HepG2 (cell line): ENCODE measurements at regions not wholly inside any gene's neighbourhood (a gene's known extent, or its start where the extent isn't known, plus 50 kb on each side); places are given as distances from the start of the nearest gene placed in this dataset.

ENCODE experiments used
- BHLHE40 ChIP-seq: IDR thresholded peaks from 2 replicates; pipeline ENCODE4 v1.6.1; 2011; ENCODE audit warnings: low read length, improper control_type of control experiment
- CAMTA2 ChIP-seq: sonication (generic); formaldehyde crosslinking; IDR thresholded peaks from 2 replicates; pipeline ENCODE4 v1.4.0; 2020; ENCODE audit warnings: mild to moderate bottlenecking, missing genetic modification reagents, borderline replicate concordance
- DMAP1 ChIP-seq: IDR thresholded peaks from 2 replicates; pipeline ENCODE4 v1.6.1; 2016
- ERF ChIP-seq: IDR thresholded peaks from 2 replicates; pipeline ENCODE4 v1.6.1; 2018; ENCODE audit warnings: missing biosample characterization, missing genetic modification reagents
- ESRRA ChIP-seq: sonication (generic); formaldehyde crosslinking; IDR thresholded peaks from 2 replicates; pipeline ENCODE4 v1.5.1; 2020; ENCODE audit warnings: mild to moderate bottlenecking, low read depth, missing genetic modification reagents
- FOXJ3 ChIP-seq: sonication (generic); formaldehyde crosslinking; IDR thresholded peaks from 2 replicates; pipeline ENCODE4 v1.4.0; 2020; ENCODE audit warnings: missing genetic modification reagents, mild to moderate bottlenecking, borderline replicate concordance
- FOXP1 ChIP-seq, 2 experiments: fragments of 450-650 bp in 1 of 2; IDR thresholded peaks; 2 replicates each; pipeline ENCODE4 v1.6.1; 2017 to 2018; ENCODE audit warnings: antibody characterized with exemption in 1 of 2
- HMG20A ChIP-seq: IDR thresholded peaks from 2 replicates; pipeline ENCODE4 v1.6.1; 2016; ENCODE audit warnings: borderline replicate concordance
- IRF2 ChIP-seq: IDR thresholded peaks from 2 replicates; pipeline ENCODE4 v1.6.1; 2018; ENCODE audit warnings: missing genetic modification reagents, missing compliant biosample characterization
- KMT2A ChIP-seq: sonication (generic); formaldehyde crosslinking; IDR thresholded peaks from 2 replicates; pipeline ENCODE4 v1.4.0; 2020; ENCODE audit warnings: missing genetic modification reagents
- MATR3 ChIP-seq: sonication (generic); formaldehyde crosslinking; IDR thresholded peaks from 2 replicates; pipeline ENCODE4 v1.4.0; 2020; ENCODE audit warnings: missing genetic modification reagents
- MAZ ChIP-seq, 2 experiments: sonication (generic) in 1 of 2; formaldehyde crosslinking in 1 of 2; IDR thresholded peaks; 2 replicates each; pipeline versions ENCODE4 v1.5.0 to v1.6.1; 2012 to 2020; ENCODE audit warnings: low read depth in 2 of 2, mild to moderate bottlenecking in 2 of 2, borderline replicate concordance in 1 of 2, improper control_type of control experiment in 1 of 2, low read length in 1 of 2, missing genetic modification reagents in 1 of 2, moderate library complexity in 1 of 2
- NCOA1 ChIP-seq: sonication (generic); formaldehyde crosslinking; IDR thresholded peaks from 2 replicates; pipeline ENCODE4 v1.9.0; 2021; ENCODE audit warnings: missing genetic modification reagents
- TEF ChIP-seq: sonication (generic); formaldehyde crosslinking; IDR thresholded peaks from 2 replicates; pipeline ENCODE4 v1.5.0; 2020; ENCODE audit warnings: missing genetic modification reagents
- TOPORS ChIP-seq: sonication (generic); formaldehyde crosslinking; IDR thresholded peaks from 2 replicates; pipeline ENCODE4 v1.8.0; 2023; ENCODE audit warnings: mild to moderate bottlenecking, missing genetic modification reagents
- ZFP36L2 ChIP-seq: sonication (generic); formaldehyde crosslinking; IDR thresholded peaks from 2 replicates; pipeline ENCODE4 v1.4.0; 2020; ENCODE audit warnings: missing genetic modification reagents
- ZNF331 ChIP-seq: sonication (generic); formaldehyde crosslinking; IDR thresholded peaks from 2 replicates; pipeline ENCODE4 v1.4.0; 2020; ENCODE audit warnings: missing genetic modification reagents
- ZNF609 ChIP-seq: sonication (generic); formaldehyde crosslinking; IDR thresholded peaks from 2 replicates; pipeline ENCODE4 v1.4.0; 2020; ENCODE audit warnings: mild to moderate bottlenecking, missing genetic modification reagents, borderline replicate concordance
- ZNF790 ChIP-seq: sonication (generic); formaldehyde crosslinking; IDR thresholded peaks from 2 replicates; pipeline ENCODE4 v1.8.0; 2022; ENCODE audit warnings: missing genetic modification reagents, mild to moderate bottlenecking, borderline replicate concordance
- TF ChIP-seq, protein P1 (sequence below): sonication (generic); formaldehyde crosslinking; IDR thresholded peaks from 2 replicates; pipeline ENCODE4 v1.5.0; 2020; ENCODE audit warnings: missing genetic modification reagents, mild to moderate bottlenecking, borderline replicate concordance
- TF ChIP-seq, protein P2 (sequence below): sonication (generic); formaldehyde crosslinking; IDR thresholded peaks from 2 replicates; pipeline ENCODE4 v1.5.0; 2020; ENCODE audit warnings: missing genetic modification reagents
- TF ChIP-seq, protein P3 (sequence below): IDR thresholded peaks from 2 replicates; pipeline ENCODE4 v1.6.1; 2012; ENCODE audit warnings: low read depth, low read length, improper control_type of control experiment

- no peak for TF ChIP-seq MATR3
- TF ChIP-seq FOXP1 (IDR thresholded peaks at IDR 0.05): no peak
- TF ChIP-seq FOXP1 (CRISPR knock-in tag; IDR thresholded peaks at IDR 0.05): peak; percentile 62
- no peak for TF ChIP-seq MAZ (IDR thresholded peaks at IDR 0.05; ENCODE audit: borderline replicate concordance, low read depth, low read length)
- TF ChIP-seq MAZ (CRISPR knock-in tag; IDR thresholded peaks at IDR 0.05; ENCODE audit: low read depth): no peak
- TF ChIP-seq ZNF609 (CRISPR knock-in tag): peak; percentile 66; the same call in 1 of the 2 replicates
- TF ChIP-seq ZFP36L2 (CRISPR knock-in tag): no peak
- TF ChIP-seq, protein P1, sequence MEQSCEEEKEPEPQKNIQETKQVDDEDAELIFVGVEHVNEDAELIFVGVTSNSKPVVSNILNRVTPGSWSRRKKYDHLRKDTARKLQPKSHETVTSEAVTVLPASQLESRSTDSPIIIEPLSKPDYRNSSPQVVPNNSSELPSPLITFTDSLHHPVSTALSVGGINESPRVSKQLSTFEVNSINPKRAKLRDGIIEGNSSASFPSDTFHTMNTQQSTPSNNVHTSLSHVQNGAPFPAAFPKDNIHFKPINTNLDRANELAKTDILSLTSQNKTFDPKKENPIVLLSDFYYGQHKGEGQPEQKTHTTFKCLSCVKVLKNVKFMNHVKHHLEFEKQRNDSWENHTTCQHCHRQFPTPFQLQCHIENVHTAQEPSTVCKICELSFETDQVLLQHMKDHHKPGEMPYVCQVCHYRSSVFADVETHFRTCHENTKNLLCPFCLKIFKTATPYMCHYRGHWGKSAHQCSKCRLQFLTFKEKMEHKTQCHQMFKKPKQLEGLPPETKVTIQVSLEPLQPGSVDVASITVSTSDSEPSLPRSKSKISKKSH (CRISPR knock-in tag): no peak
- no peak for TF ChIP-seq ZNF790 (CRISPR knock-in tag)
- TF ChIP-seq FOXJ3 (CRISPR knock-in tag): peak; percentile 69; the same call in 1 of the 2 replicates
- TF ChIP-seq ZNF331 (CRISPR knock-in tag): no peak
- TF ChIP-seq HMG20A (CRISPR knock-in tag): peak; percentile 83; the same call in 1 of the 2 replicates
- no peak for TF ChIP-seq ESRRA (CRISPR knock-in tag)
- TF ChIP-seq, protein P2, sequence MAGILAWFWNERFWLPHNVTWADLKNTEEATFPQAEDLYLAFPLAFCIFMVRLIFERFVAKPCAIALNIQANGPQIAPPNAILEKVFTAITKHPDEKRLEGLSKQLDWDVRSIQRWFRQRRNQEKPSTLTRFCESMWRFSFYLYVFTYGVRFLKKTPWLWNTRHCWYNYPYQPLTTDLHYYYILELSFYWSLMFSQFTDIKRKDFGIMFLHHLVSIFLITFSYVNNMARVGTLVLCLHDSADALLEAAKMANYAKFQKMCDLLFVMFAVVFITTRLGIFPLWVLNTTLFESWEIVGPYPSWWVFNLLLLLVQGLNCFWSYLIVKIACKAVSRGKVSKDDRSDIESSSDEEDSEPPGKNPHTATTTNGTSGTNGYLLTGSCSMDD (CRISPR knock-in tag): no peak
- TF ChIP-seq BHLHE40: no peak
- no peak for TF ChIP-seq DMAP1 (CRISPR knock-in tag)
- TF ChIP-seq, protein P3, sequence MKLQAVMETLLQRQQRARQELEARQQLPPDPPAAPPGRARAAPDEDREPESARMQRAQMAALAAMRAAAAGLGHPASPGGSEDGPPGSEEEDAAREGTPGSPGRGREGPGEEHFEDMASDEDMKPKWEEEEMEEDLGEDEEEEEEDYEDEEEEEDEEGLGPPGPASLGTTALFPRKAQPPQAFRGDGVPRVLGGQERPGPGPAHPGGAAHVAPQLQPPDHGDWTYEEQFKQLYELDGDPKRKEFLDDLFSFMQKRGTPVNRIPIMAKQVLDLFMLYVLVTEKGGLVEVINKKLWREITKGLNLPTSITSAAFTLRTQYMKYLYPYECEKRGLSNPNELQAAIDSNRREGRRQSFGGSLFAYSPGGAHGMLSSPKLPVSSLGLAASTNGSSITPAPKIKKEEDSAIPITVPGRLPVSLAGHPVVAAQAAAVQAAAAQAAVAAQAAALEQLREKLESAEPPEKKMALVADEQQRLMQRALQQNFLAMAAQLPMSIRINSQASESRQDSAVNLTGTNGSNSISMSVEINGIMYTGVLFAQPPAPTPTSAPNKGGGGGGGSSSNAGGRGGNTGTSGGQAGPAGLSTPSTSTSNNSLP: no peak
- 0 out of 2 replicates have a peak, but pooled peaks have one; percentile 24 for TF ChIP-seq IRF2 (CRISPR knock-in tag)
- no peak for TF ChIP-seq TEF (CRISPR knock-in tag)
- TF ChIP-seq TOPORS (CRISPR knock-in tag): no peak
- TF ChIP-seq ERF (CRISPR knock-in tag): no peak
- no peak for TF ChIP-seq CAMTA2 (CRISPR knock-in tag)
- no peak for TF ChIP-seq KMT2A (CRISPR knock-in tag)
- TF ChIP-seq NCOA1: no peak
These were observed 110.8 kb upstream of the EEA1 start (continued) for GRCh38 chr12:93039930-93040329.
